ENCODE measurements at regions not wholly inside any gene's neighbourhood (a gene's known extent, or its start where the extent isn't known, plus 50 kb on each side); places are given as distances from the start of the nearest gene placed in this dataset.

DNA sequence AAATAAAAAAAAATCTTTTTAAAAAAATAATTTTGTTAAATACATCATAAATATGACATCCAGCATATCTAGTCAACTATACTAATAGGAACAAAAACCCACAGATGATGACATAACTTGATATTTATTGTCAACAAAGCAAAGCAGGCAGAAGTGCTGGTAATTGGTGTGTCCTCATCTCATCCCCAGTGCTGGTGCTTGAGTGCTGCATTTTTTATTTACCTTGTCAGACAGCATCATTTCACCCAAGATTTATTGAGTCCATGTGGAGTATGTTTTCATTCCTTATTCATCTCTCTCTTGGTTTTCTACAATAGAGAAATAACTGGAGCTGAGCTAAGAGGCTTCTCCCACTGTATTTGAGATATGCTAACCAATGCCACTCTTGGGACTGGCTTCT lies 191.6 kb upstream of the SLC14A2 start:
- H3K27me3 Mint-ChIP-seq (ENCODE audit: unreplicated experiment), result peaks cover 31% of the 10 kb centered on the region
- no peaks in the 10 kb centered on the region for H3K36me3 Mint-ChIP-seq (ENCODE audit: unreplicated experiment)
- H3K4me1 Mint-ChIP-seq (ENCODE audit: unreplicated experiment), result no peaks in the 10 kb centered on the region
- DNase-seq (ENCODE audit: extremely low spot score, unreplicated experiment), result no peak
- H3K4me3 Mint-ChIP-seq (ENCODE audit: unreplicated experiment), result no peak overlapping the region
- TF ChIP-seq, protein P1, sequence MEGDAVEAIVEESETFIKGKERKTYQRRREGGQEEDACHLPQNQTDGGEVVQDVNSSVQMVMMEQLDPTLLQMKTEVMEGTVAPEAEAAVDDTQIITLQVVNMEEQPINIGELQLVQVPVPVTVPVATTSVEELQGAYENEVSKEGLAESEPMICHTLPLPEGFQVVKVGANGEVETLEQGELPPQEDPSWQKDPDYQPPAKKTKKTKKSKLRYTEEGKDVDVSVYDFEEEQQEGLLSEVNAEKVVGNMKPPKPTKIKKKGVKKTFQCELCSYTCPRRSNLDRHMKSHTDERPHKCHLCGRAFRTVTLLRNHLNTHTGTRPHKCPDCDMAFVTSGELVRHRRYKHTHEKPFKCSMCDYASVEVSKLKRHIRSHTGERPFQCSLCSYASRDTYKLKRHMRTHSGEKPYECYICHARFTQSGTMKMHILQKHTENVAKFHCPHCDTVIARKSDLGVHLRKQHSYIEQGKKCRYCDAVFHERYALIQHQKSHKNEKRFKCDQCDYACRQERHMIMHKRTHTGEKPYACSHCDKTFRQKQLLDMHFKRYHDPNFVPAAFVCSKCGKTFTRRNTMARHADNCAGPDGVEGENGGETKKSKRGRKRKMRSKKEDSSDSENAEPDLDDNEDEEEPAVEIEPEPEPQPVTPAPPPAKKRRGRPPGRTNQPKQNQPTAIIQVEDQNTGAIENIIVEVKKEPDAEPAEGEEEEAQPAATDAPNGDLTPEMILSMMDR (IDR thresholded peaks at IDR 0.05), result no peak
- H3K9me3 Mint-ChIP-seq (ENCODE audit: unreplicated experiment), result no peaks in the 10 kb centered on the region
- no peak overlapping the region for H3K27ac Mint-ChIP-seq (ENCODE audit: unreplicated experiment)

DNA sequence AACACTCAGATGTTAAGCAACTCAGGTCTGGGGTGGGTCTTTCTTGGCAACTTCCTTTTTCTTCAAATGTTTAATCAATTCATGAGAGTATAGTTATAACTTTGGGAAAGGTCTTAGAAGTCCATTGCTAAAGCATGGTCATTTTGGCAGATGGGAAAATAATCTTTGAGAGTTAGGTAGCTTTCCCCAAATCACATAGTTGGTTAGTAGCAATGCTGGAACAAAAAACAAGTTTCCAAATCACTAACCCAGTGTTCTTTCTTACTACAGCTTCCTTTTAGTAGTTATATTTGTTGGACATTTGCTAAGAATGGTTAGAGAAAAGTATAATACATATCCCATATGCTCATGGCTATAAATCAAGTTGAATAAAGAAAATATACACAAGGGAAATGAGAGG lies 185.2 kb upstream of the SLC14A2 start:
- Mint-ChIP-seq H3K4me1 (ENCODE audit: unreplicated experiment) (no peaks in the 10 kb centered on the region), H3K27ac (ENCODE audit: unreplicated experiment) (no peak overlapping the region), H3K9me3 (ENCODE audit: unreplicated experiment) (no peaks in the 10 kb centered on the region), H3K27me3 (ENCODE audit: unreplicated experiment) (peaks cover 77% of the 10 kb centered on the region), H3K36me3 (ENCODE audit: unreplicated experiment) (no peaks in the 10 kb centered on the region), H3K4me3 (ENCODE audit: unreplicated experiment) (no peak overlapping the region)
- no peak for DNase-seq (ENCODE audit: extremely low spot score, unreplicated experiment)
- TF ChIP-seq, protein P1 (IDR thresholded peaks at IDR 0.05), result no peak

DNA sequence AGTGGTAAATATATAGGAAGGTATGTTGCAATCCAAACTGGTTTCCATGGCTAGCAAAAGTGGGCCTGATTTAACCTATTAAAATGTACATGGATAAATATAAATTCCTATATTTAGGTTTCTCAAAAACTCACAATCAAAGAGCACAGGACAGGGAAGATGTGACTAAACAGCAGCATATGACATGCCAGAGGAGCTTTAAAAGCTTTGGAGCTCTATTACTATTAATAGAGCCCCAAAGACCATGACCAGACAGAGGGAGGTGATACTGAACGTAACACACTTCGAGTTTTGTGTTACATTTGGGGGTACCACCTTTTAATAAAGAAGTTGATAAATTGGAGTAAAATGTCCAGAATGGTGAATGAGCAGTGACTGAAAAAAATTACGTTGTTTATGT lies 179.5 kb upstream of the SLC14A2 start:
- Mint-ChIP-seq H3K27ac (ENCODE audit: unreplicated experiment) (no peak overlapping the region), H3K4me1 (ENCODE audit: unreplicated experiment) (no peaks in the 10 kb centered on the region), H3K27me3 (ENCODE audit: unreplicated experiment) (peaks cover 54% of the 10 kb centered on the region), H3K36me3 (ENCODE audit: unreplicated experiment) (no peaks in the 10 kb centered on the region), H3K9me3 (ENCODE audit: unreplicated experiment) (no peaks in the 10 kb centered on the region), H3K4me3 (ENCODE audit: unreplicated experiment) (no peak overlapping the region)
- no peak for DNase-seq (ENCODE audit: extremely low spot score, unreplicated experiment)
- TF ChIP-seq, protein P1 (IDR thresholded peaks at IDR 0.05), result no peak

DNA sequence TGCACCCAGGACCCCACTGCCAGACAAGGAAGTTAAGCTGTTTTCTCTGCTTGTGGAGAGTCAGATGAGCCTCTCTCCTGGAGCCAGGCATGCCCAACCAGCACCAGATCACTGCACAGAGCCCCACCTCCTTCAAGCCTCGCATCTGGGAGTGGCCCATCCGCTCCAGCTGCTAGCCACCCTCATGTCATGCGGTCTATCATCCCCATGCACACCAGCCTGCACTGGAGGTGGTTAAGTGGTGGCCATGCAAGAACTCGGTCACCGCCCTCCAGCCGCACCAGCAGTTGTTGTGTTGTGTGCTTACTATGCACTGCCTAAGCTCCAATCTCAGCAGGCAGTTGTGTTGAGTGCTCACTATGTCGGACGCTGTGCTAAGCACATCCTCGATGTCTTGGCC lies 177.9 kb upstream of the SLC14A2 start:
- TF ChIP-seq, protein P1 (IDR thresholded peaks at IDR 0.05), result no peak
- Mint-ChIP-seq H3K4me3 (ENCODE audit: unreplicated experiment) (no peak overlapping the region), H3K27me3 (ENCODE audit: unreplicated experiment) (peaks cover 50% of the 10 kb centered on the region), H3K9me3 (ENCODE audit: unreplicated experiment) (no peaks in the 10 kb centered on the region), H3K27ac (ENCODE audit: unreplicated experiment) (no peak overlapping the region), H3K4me1 (ENCODE audit: unreplicated experiment) (no peaks in the 10 kb centered on the region), H3K36me3 (ENCODE audit: unreplicated experiment) (no peaks in the 10 kb centered on the region)
- DNase-seq (ENCODE audit: extremely low spot score, unreplicated experiment), result no peak

DNA sequence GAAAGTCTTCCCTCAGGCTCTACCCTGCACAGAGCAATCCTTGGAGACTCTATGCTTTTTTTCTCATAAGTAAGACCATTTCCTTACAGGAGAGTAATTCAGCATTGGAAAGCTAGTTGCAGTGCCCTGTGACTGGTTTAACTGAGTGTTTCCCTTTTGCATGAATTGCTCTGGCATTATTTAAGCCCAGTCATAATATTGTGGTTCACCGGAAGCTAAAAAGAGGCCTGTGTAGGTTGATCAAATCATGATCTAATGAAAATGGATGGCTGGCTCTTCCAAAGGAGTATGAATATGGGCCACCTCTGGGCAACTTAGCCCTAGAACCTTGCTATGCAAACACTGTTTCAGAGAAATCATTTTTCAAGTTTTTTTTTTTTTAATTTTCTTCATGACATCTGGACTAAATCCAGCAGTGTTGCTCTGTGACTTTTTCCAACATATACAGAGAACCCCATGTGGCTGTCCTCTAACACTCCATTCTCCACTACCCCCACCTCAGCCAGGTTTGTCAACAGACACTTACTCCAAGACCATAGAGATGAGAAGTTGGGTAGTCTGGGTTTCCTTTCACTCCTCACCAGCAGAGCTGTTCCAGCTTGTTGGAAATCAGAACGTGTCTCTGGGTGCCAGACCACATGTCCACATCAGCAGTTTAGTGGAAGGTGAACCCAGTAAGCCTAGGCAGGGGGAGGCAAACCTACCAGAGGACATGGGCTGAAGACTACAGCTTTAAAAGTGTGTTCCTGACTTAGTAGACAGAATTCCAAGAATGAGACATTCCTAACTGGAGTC lies 175.2 kb upstream of the SLC14A2 start:
- Mint-ChIP-seq H3K9me3 (ENCODE audit: unreplicated experiment) (no peaks in the 10 kb centered on the region), H3K27ac (ENCODE audit: unreplicated experiment) (no peak overlapping the region), H3K4me1 (ENCODE audit: unreplicated experiment) (no peaks in the 10 kb centered on the region), H3K36me3 (ENCODE audit: unreplicated experiment) (no peaks in the 10 kb centered on the region), H3K4me3 (ENCODE audit: unreplicated experiment) (no peak overlapping the region), H3K27me3 (ENCODE audit: unreplicated experiment) (peaks cover 56% of the 10 kb centered on the region)
- TF ChIP-seq, protein P1 (IDR thresholded peaks at IDR 0.05), result no peak
- no peak for DNase-seq (ENCODE audit: extremely low spot score, unreplicated experiment)

All from osteocyte (in vitro differentiated cells).